Trophoblast cell (in vitro differentiated cells and primary cell): ENCODE measurements at regions not wholly inside any gene's neighbourhood (a gene's known extent, or its start where the extent isn't known, plus 50 kb on each side); places are given as distances from the start of the nearest gene placed in this dataset.

Source experiments
- DNase-seq, 2 donors: peaks; one replicate each; pipeline ENCODE4 v3.0.0-alpha.2; 2016
- H2AFZ ChIP-seq: 2 replicates; pipeline ENCODE4 v1.6.1; 2013; ENCODE audit warnings: low read length, moderate library complexity, mild to moderate bottlenecking; ENCODE audit not compliant: insufficient read depth, poor library complexity
- H2AK5ac ChIP-seq: 2 replicates; pipeline ENCODE4 v1.6.1; 2013; ENCODE audit warnings: mild to moderate bottlenecking, low read length
- H2BK120ac ChIP-seq: 2 replicates; pipeline ENCODE4 v1.6.1; 2013; ENCODE audit warnings: low read length, mild to moderate bottlenecking, moderate library complexity; ENCODE audit not compliant: insufficient read depth, poor library complexity
- H2BK12ac ChIP-seq: 2 replicates; pipeline ENCODE4 v1.6.1; 2013; ENCODE audit warnings: mild to moderate bottlenecking, low read length, moderate library complexity
- H2BK5ac ChIP-seq: 2 replicates; pipeline ENCODE4 v1.6.1; 2013; ENCODE audit warnings: low read length, low read depth, moderate library complexity, mild to moderate bottlenecking; ENCODE audit not compliant: poor library complexity
- H3K14ac ChIP-seq: 2 replicates; pipeline ENCODE4 v1.6.1; 2013; ENCODE audit warnings: mild to moderate bottlenecking, low read length
- H3K18ac ChIP-seq: 2 replicates; pipeline ENCODE4 v1.6.1; 2013; ENCODE audit warnings: mild to moderate bottlenecking, low read length
- H3K23ac ChIP-seq: 2 replicates; pipeline ENCODE4 v1.6.1; 2013; ENCODE audit warnings: low read length
- H3K27ac ChIP-seq: 2 replicates; pipeline ENCODE4 v1.5.1; 2013; ENCODE audit warnings: low read depth, mild to moderate bottlenecking, inconsistent platforms, low read length, moderate library complexity
- H3K27me3 ChIP-seq: 2 replicates; pipeline ENCODE4 v1.6.1; 2013; ENCODE audit warnings: inconsistent platforms, mild to moderate bottlenecking, low read length, moderate library complexity; ENCODE audit not compliant: insufficient read depth
- H3K36me3 ChIP-seq, 2 experiments: 1 replicate in 1 of 2; 2 replicates in 1 of 2; pipeline ENCODE4 v1.6.1; 2013; ENCODE audit warnings: low read length in 2 of 2, mild to moderate bottlenecking in 2 of 2, moderate library complexity in 1 of 2; ENCODE audit not compliant: insufficient read depth in 2 of 2, control insufficient read depth in 1 of 2
- H3K4ac ChIP-seq: 2 replicates; pipeline ENCODE4 v1.6.1; 2013; ENCODE audit warnings: low read depth, mild to moderate bottlenecking, low read length, moderate library complexity
- H3K4me1 ChIP-seq, 2 experiments: 1 replicate in 1 of 2; 2 replicates in 1 of 2; pipeline ENCODE4 v1.6.1; 2013; ENCODE audit warnings: low read length in 2 of 2, mild to moderate bottlenecking in 2 of 2, moderate library complexity in 1 of 2; ENCODE audit not compliant: insufficient read depth in 2 of 2, control insufficient read depth in 1 of 2
- H3K4me2 ChIP-seq: 2 replicates; pipeline ENCODE4 v1.6.1; 2013; ENCODE audit warnings: inconsistent platforms, mild to moderate bottlenecking, low read length, moderate library complexity
- H3K4me3 ChIP-seq: 2 replicates; pipeline ENCODE4 v1.5.1; 2013; ENCODE audit warnings: mild to moderate bottlenecking, low read depth, low read length, inconsistent platforms
- H3K79me1 ChIP-seq: one replicate; pipeline ENCODE4 v1.6.1; 2013; ENCODE audit warnings: low read length
- H3K79me2 ChIP-seq: 2 replicates; pipeline ENCODE4 v1.6.1; 2013; ENCODE audit warnings: low read length, mild to moderate bottlenecking; ENCODE audit not compliant: control insufficient read depth, insufficient read depth, poor library complexity
- H3K9ac ChIP-seq: 2 replicates; pipeline ENCODE4 v1.6.1; 2013; ENCODE audit warnings: mild to moderate bottlenecking, low read length
- H3K9me3 ChIP-seq: 2 replicates; pipeline ENCODE4 v1.6.1; 2013; ENCODE audit warnings: low read depth, mild to moderate bottlenecking, control low read depth, inconsistent platforms, low read length; ENCODE audit not compliant: insufficient read depth
- H4K12ac ChIP-seq: 2 replicates; pipeline ENCODE4 v1.6.1; 2013; ENCODE audit warnings: low read depth, mild to moderate bottlenecking, low read length, moderate library complexity
- H4K8ac ChIP-seq: 2 replicates; pipeline ENCODE4 v1.6.1; 2013; ENCODE audit warnings: low read depth, mild to moderate bottlenecking, low read length, moderate library complexity
- H4K91ac ChIP-seq: one replicate; pipeline ENCODE4 v1.6.1; 2013; ENCODE audit warnings: low read depth, mild to moderate bottlenecking, low read length, moderate library complexity
- WGBS: extraction: QIAGEN DNeasy Blood & Tissue Kit; methylation state at CpG from one replicate; pipeline ENCODE4 v1.1.7; 2013; ENCODE audit warnings: missing lambda C conversion rate; ENCODE audit not compliant: insufficient read length, insufficient coverage; ENCODE audit errors: extremely low coverage; 5-methylcytosine and 5-hydroxymethylcytosine counted together

GRCh38 chr4:135357091-135357490 is 1155.5 kb upstream of the PABPC4L start:
- Histone ChIP-seq H3K18ac (no peak overlapping the region), H3K79me1 (no peaks in the 10 kb centered on the region), H3K9ac (no peak overlapping the region), H3K36me3 (no peaks in the 10 kb centered on the region), H2BK5ac (no peak overlapping the region), H2BK12ac (no peak overlapping the region), H2AFZ (no peak overlapping the region), H2AK5ac (no peak overlapping the region), H4K12ac (no peak overlapping the region), H3K23ac (no peak overlapping the region), H3K4me1 (no peaks in the 10 kb centered on the region), H3K79me2 (no peaks in the 10 kb centered on the region), H3K27me3 (no peaks in the 10 kb centered on the region), H3K4me2 (no peak overlapping the region), H4K8ac (no peak overlapping the region), H4K91ac (no peak overlapping the region), H3K27ac (no peak overlapping the region), H3K4me3 (no peak overlapping the region), H2BK120ac (no peak overlapping the region), H3K14ac (no peak overlapping the region), H3K4ac (no peak overlapping the region), H3K9me3 (no peaks in the 10 kb centered on the region)
- DNase-seq: no peak
- no CpG with 5 or more reads among the region's 1 CpG for WGBS

- H3K4ac ChIP-seq: no peak overlapping the region
- no peak overlapping the region for H4K12ac ChIP-seq
- no peak overlapping the region for H2BK5ac ChIP-seq
- H3K4me1 ChIP-seq: no peaks in the 10 kb centered on the region
- no peak overlapping the region for H3K4me2 ChIP-seq
- peak in 1 of 2 donors; percentile 68 for DNase-seq
- no peak overlapping the region for H4K91ac ChIP-seq
- H3K27me3 ChIP-seq: no peaks in the 10 kb centered on the region
- no peak overlapping the region for H4K8ac ChIP-seq
- no peak overlapping the region for H2BK120ac ChIP-seq
- no peak overlapping the region for H3K9ac ChIP-seq
- H3K18ac ChIP-seq: no peak overlapping the region
- no peak overlapping the region for H3K27ac ChIP-seq
- H3K14ac ChIP-seq: no peak overlapping the region
- no peaks in the 10 kb centered on the region for H3K79me2 ChIP-seq
- no peaks in the 10 kb centered on the region for H3K79me1 ChIP-seq
- no peak overlapping the region for H3K4me3 ChIP-seq
- no peaks in the 10 kb centered on the region for H3K9me3 ChIP-seq
- H2AFZ ChIP-seq: no peak overlapping the region
- H3K36me3 ChIP-seq: no peaks in the 10 kb centered on the region
- no peak overlapping the region for H2AK5ac ChIP-seq
- no peak overlapping the region for H2BK12ac ChIP-seq
- no peak overlapping the region for H3K23ac ChIP-seq
- WGBS: no CpG with 5 or more reads among the region's 1 CpG
Measured at GRCh38 chr4:135354876-135355275, 1153.3 kb upstream of the PABPC4L start.

GRCh38 chr4:135353008-135353407 is 1151.4 kb upstream of the PABPC4L start:
- H4K12ac ChIP-seq: no peak overlapping the region
- H2BK12ac ChIP-seq: no peak overlapping the region
- no peak overlapping the region for H3K4me2 ChIP-seq
- no peak overlapping the region for H2BK120ac ChIP-seq
- H3K4ac ChIP-seq: no peak overlapping the region
- no peak for DNase-seq
- H3K27me3 ChIP-seq: no peaks in the 10 kb centered on the region
- H3K23ac ChIP-seq: no peak overlapping the region
- H3K4me1 ChIP-seq: no peaks in the 10 kb centered on the region
- H2AFZ ChIP-seq: no peak overlapping the region
- H3K9ac ChIP-seq: no peak overlapping the region
- no peak overlapping the region for H3K4me3 ChIP-seq
- no peak overlapping the region for H3K14ac ChIP-seq
- no CpG with 5 or more reads among the region's 3 CpGs for WGBS
- no peak overlapping the region for H2AK5ac ChIP-seq
- no peak overlapping the region for H3K18ac ChIP-seq
- H4K8ac ChIP-seq: no peak overlapping the region
- H3K9me3 ChIP-seq: no peaks in the 10 kb centered on the region
- no peaks in the 10 kb centered on the region for H3K79me1 ChIP-seq
- H2BK5ac ChIP-seq: no peak overlapping the region
- H4K91ac ChIP-seq: no peak overlapping the region
- no peaks in the 10 kb centered on the region for H3K79me2 ChIP-seq
- H3K27ac ChIP-seq: no peak overlapping the region
- no peaks in the 10 kb centered on the region for H3K36me3 ChIP-seq

GRCh38 chr4:135344492-135344891 is 1142.9 kb upstream of the PABPC4L start:
- WGBS: no CpG with 5 or more reads among the region's 2 CpGs
- no peak for DNase-seq
- H3K23ac ChIP-seq: no peak overlapping the region

More at GRCh38 chr4:135344492-135344891, 1142.9 kb upstream of the PABPC4L start:
- Histone ChIP-seq H2BK120ac (no peak overlapping the region), H2AK5ac (no peak overlapping the region), H3K27ac (no peak overlapping the region), H3K4me1 (no peaks in the 10 kb centered on the region), H3K4me3 (no peak overlapping the region), H4K8ac (no peak overlapping the region), H3K9ac (no peak overlapping the region), H4K12ac (no peak overlapping the region), H3K4ac (no peak overlapping the region), H3K9me3 (peaks cover 2% of the 10 kb centered on the region), H2AFZ (no peak overlapping the region), H2BK5ac (no peak overlapping the region), H2BK12ac (no peak overlapping the region), H3K4me2 (no peak overlapping the region), H4K91ac (no peak overlapping the region), H3K14ac (no peak overlapping the region), H3K36me3 (no peaks in the 10 kb centered on the region), H3K27me3 (no peaks in the 10 kb centered on the region), H3K79me1 (no peaks in the 10 kb centered on the region), H3K18ac (no peak overlapping the region), H3K79me2 (no peaks in the 10 kb centered on the region)
